ENCODE measurements at regions not wholly inside any gene's neighbourhood (a gene's known extent, or its start where the extent isn't known, plus 50 kb on each side); places are given as distances from the start of the nearest gene placed in this dataset.

DNA sequence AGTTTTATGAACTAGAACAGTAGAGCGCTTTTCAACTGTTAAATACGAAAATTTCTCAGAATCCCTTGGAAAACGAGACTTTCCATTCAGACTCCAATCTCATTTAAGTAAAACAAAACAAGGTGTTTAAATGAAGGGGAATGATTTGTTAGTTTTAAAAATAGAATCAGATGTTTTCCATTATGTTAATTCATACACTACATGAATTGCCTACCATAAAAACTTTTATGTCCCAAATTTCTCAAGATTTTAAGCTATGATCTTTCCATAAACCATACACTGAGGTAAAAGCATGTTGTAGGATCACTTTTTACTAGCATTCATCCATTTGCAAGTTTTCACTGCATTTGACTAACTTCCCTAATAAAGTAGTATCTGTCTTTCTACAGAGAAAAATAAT lies 180.3 kb upstream of the ZP4 start:
- TF ChIP-seq, protein P1, sequence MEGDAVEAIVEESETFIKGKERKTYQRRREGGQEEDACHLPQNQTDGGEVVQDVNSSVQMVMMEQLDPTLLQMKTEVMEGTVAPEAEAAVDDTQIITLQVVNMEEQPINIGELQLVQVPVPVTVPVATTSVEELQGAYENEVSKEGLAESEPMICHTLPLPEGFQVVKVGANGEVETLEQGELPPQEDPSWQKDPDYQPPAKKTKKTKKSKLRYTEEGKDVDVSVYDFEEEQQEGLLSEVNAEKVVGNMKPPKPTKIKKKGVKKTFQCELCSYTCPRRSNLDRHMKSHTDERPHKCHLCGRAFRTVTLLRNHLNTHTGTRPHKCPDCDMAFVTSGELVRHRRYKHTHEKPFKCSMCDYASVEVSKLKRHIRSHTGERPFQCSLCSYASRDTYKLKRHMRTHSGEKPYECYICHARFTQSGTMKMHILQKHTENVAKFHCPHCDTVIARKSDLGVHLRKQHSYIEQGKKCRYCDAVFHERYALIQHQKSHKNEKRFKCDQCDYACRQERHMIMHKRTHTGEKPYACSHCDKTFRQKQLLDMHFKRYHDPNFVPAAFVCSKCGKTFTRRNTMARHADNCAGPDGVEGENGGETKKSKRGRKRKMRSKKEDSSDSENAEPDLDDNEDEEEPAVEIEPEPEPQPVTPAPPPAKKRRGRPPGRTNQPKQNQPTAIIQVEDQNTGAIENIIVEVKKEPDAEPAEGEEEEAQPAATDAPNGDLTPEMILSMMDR (conservative IDR thresholded peaks at IDR 0.05; ENCODE audit: low read length): no peak
- no peak for TF ChIP-seq EZH2phosphoT487 (IDR thresholded peaks at IDR 0.05; ENCODE audit: borderline replicate concordance, low read depth, low read length)
- H3K9me3 ChIP-seq (ENCODE audit: low read length): no peaks in the 10 kb centered on the region
- H2AFZ ChIP-seq (ENCODE audit: low read length): no peak overlapping the region
- H3K4me3 ChIP-seq (ENCODE audit: low read depth, low read length, poor library complexity, severe bottlenecking): no peak overlapping the region
- no peak overlapping the region for H3K4me2 ChIP-seq (ENCODE audit: low read length)
- H4K20me1 ChIP-seq (ENCODE audit: insufficient read depth, low read length): no peaks in the 10 kb centered on the region
- intact Hi-C loops (cut with micrococcal nuclease; ENCODE audit: unreplicated experiment): no loop called here
- no TSS peak for BruUV-seq (replicated peaks)
- no peak overlapping the region for H3K27ac ChIP-seq (ENCODE audit: low read depth, low read length, poor library complexity, severe bottlenecking)
- no peaks in the 10 kb centered on the region; the same call in 1 of the 2 replicates for H3K9me2 ChIP-seq (ENCODE audit: insufficient read depth, low read length)
- H3K79me2 ChIP-seq (ENCODE audit: insufficient read depth, low read depth, low read length): no peaks in the 10 kb centered on the region
- CTCF ChIA-PET (ENCODE audit: unreplicated experiment): no interaction called here
- no peaks in the 10 kb centered on the region for H3K36me3 ChIP-seq (ENCODE audit: insufficient read depth, low read length)
- no peak for DNase-seq (ENCODE audit: low spot score)
- POLR2A ChIA-PET: interaction anchor here (0.7 kb wide), 1 partner anchor 1638 kb away, joined by 3 read pairs; no protein-coding TSS in a partner anchor
- H3K4me1 ChIP-seq (ENCODE audit: insufficient read depth, low read length, poor library complexity, severe bottlenecking): no peaks in the 10 kb centered on the region

DNA sequence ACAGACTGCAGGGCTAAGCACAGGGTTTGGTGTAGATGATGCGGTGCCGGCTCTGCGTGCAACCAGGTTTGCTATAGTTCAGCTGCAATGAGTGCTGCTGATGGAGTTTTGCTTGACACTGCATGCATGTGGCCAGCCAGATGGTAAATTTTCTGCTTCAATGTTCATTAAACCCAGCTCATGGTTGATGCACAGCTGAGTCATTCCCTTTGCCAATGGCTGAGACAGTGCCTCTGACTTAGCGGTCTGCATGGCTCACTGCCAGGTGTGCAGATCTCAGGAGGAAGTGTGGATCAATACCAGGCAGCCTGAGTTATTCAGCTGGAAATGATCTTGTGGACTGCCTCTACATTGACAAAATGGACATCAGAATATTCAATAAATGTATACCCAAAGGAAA lies 172.7 kb upstream of the ZP4 start:
- Histone ChIP-seq H3K79me2 (ENCODE audit: insufficient read depth, low read depth, low read length) (no peaks in the 10 kb centered on the region), H3K4me3 (ENCODE audit: low read depth, low read length, poor library complexity, severe bottlenecking) (no peak overlapping the region), H3K4me2 (ENCODE audit: low read length) (no peak overlapping the region), H3K4me1 (ENCODE audit: insufficient read depth, low read length, poor library complexity, severe bottlenecking) (no peaks in the 10 kb centered on the region), H2AFZ (ENCODE audit: low read length) (no peak overlapping the region), H3K36me3 (ENCODE audit: insufficient read depth, low read length) (no peaks in the 10 kb centered on the region), H4K20me1 (ENCODE audit: insufficient read depth, low read length) (no peaks in the 10 kb centered on the region), H3K9me3 (ENCODE audit: low read length) (no peaks in the 10 kb centered on the region), H3K9me2 (ENCODE audit: insufficient read depth, low read length) (no peaks in the 10 kb centered on the region), H3K27ac (ENCODE audit: low read depth, low read length, poor library complexity, severe bottlenecking) (no peak overlapping the region)
- TF ChIP-seq, protein P1 (conservative IDR thresholded peaks at IDR 0.05; ENCODE audit: low read length): no peak
- no peak for TF ChIP-seq EZH2phosphoT487 (IDR thresholded peaks at IDR 0.05; ENCODE audit: borderline replicate concordance, low read depth, low read length)
- CTCF ChIA-PET (ENCODE audit: unreplicated experiment): no interaction called here
- intact Hi-C loops (cut with micrococcal nuclease; ENCODE audit: unreplicated experiment): no loop called here
- DNase-seq (ENCODE audit: low spot score): no peak
- POLR2A ChIA-PET: interaction anchor here (0.5 kb wide), 1 partner anchor 775 kb away, joined by 3 read pairs; no protein-coding TSS in a partner anchor
- no TSS peak for BruUV-seq (replicated peaks)

DNA sequence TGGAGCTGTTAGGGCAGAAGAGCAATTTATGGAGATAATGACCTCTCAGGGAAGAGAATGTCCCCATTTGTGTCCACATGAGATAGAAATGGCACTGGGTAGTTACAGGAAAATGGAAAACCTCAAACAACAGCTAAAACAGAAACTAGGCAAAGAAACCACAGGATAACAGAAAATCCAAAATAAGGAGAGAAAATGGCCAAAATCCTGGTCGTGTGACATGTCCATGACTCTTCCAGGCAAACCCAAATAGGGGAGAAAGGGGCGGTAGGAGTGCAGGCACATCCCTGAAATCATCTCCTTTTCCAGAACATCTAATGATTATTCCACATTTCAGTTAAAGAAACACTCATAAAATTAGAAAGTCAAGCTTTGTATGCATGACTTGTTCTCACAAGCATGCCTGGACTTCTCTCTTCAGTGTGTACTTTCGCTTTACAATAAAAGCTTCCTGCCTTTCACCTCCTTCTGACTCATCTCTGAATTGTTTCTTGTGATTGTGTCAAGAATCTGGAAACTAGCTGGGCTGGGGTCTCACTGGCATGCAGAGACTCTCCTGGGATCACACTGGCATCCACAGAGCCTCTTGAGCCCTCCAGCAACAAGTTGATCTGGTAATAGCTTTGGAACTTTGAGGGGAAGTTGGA lies 171.4 kb upstream of the ZP4 start:
- no TSS peak for BruUV-seq (replicated peaks)
- CTCF ChIA-PET (ENCODE audit: unreplicated experiment): no interaction called here
- Histone ChIP-seq H3K4me2 (ENCODE audit: low read length) (no peak overlapping the region), H3K36me3 (ENCODE audit: insufficient read depth, low read length) (no peaks in the 10 kb centered on the region), H3K79me2 (ENCODE audit: insufficient read depth, low read depth, low read length) (no peaks in the 10 kb centered on the region), H3K4me3 (ENCODE audit: low read depth, low read length, poor library complexity, severe bottlenecking) (no peak overlapping the region), H3K4me1 (ENCODE audit: insufficient read depth, low read length, poor library complexity, severe bottlenecking) (no peaks in the 10 kb centered on the region), H3K9me2 (ENCODE audit: insufficient read depth, low read length) (no peaks in the 10 kb centered on the region), H3K9me3 (ENCODE audit: low read length) (no peaks in the 10 kb centered on the region), H3K27ac (ENCODE audit: low read depth, low read length, poor library complexity, severe bottlenecking) (no peak overlapping the region), H2AFZ (ENCODE audit: low read length) (no peak overlapping the region), H4K20me1 (ENCODE audit: insufficient read depth, low read length) (no peaks in the 10 kb centered on the region)
- POLR2A ChIA-PET: no interaction called here
- TF ChIP-seq EZH2phosphoT487 (IDR thresholded peaks at IDR 0.05; ENCODE audit: borderline replicate concordance, low read depth, low read length): no peak
- TF ChIP-seq, protein P1 (conservative IDR thresholded peaks at IDR 0.05; ENCODE audit: low read length): no peak
- DNase-seq (ENCODE audit: low spot score): no peak
- intact Hi-C loops (cut with micrococcal nuclease; ENCODE audit: unreplicated experiment): no loop called here

Data from OCI-LY7 (cell line).